Natural killer cell (primary cell): ENCODE measurements at regions not wholly inside any gene's neighbourhood (a gene's known extent, or its start where the extent isn't known, plus 50 kb on each side); places are given as distances from the start of the nearest gene placed in this dataset.

Experiments
- ATAC-seq, 3 donors: fragments of 150-1000 bp in 2 of 3; fragments of 200-7000 bp in 1 of 3; cut with Tn5 transposase; 1 replicate in 1 of 3; 2 replicates in 2 of 3; pipeline ENCODE4 v1.10.0; 2021; ENCODE audit warnings: mild to moderate bottlenecking in 2 of 3, moderate library complexity in 2 of 3
- DNase-seq, 2 donors: peaks; one replicate each; pipeline versions ENCODE4 v3.0.0 to v3.0.0-alpha.2; 2013 to 2021; ENCODE audit warnings: mixed read lengths in 1 of 2
- H3K27ac ChIP-seq: one replicate; pipeline ENCODE4 v1.5.1; 2013; ENCODE audit warnings: mild to moderate bottlenecking, low read length
- H3K27me3 ChIP-seq: one replicate; pipeline ENCODE4 v1.6.1; 2013; ENCODE audit warnings: low read length; ENCODE audit not compliant: control insufficient read depth, insufficient read depth
- H3K36me3 ChIP-seq: one replicate; pipeline ENCODE4 v1.6.1; 2013; ENCODE audit warnings: low read length; ENCODE audit not compliant: control insufficient read depth, insufficient read depth
- H3K4me1 ChIP-seq: one replicate; pipeline ENCODE4 v1.6.1; 2013; ENCODE audit warnings: low read length; ENCODE audit not compliant: control insufficient read depth, insufficient read depth
- H3K4me3 ChIP-seq: one replicate; pipeline ENCODE4 v1.5.1; 2013; ENCODE audit warnings: low read length
- H3K9me3 ChIP-seq: one replicate; pipeline ENCODE4 v1.6.1; 2013; ENCODE audit warnings: low read length; ENCODE audit not compliant: control insufficient read depth, insufficient read depth
- H3K27ac Mint-ChIP-seq, 2 donors: one replicate each; pipeline ENCODE4 v1.8.0; 2022; ENCODE audit warnings: mild to moderate bottlenecking in 2 of 2, mixed read lengths in 2 of 2, moderate library complexity in 1 of 2
- H3K27me3 Mint-ChIP-seq, 2 donors: one replicate each; pipeline ENCODE4 v1.8.0; 2022; ENCODE audit warnings: low read depth in 2 of 2, mixed read lengths in 2 of 2
- H3K36me3 Mint-ChIP-seq: one replicate; pipeline ENCODE4 v1.8.0; 2022; ENCODE audit warnings: mixed read lengths
- H3K4me1 Mint-ChIP-seq, 2 donors: one replicate each; pipeline ENCODE4 v1.8.0; 2022; ENCODE audit warnings: mixed read lengths in 2 of 2
- H3K4me3 Mint-ChIP-seq: one replicate; pipeline ENCODE4 v1.8.0; 2022; ENCODE audit warnings: mild to moderate bottlenecking, moderate library complexity, mixed read lengths
- H3K9me3 Mint-ChIP-seq, 2 donors: one replicate each; pipeline ENCODE4 v1.8.0; 2022; ENCODE audit warnings: mixed read lengths in 2 of 2
- CTCF ChIP-seq: fragments of 200-600 bp; IDR thresholded peaks from one replicate; pipeline ENCODE4 v1.8.0; 2022; ENCODE audit warnings: antibody characterized with exemption
- WGBS: methylation state at CpG from one replicate; pipeline ENCODE4 v1.1.7; 2013; ENCODE audit warnings: missing lambda C conversion rate; ENCODE audit not compliant: insufficient coverage; 5-methylcytosine and 5-hydroxymethylcytosine counted together
- intact Hi-C: fragments of 100-400 bp; cut with micrococcal nuclease; formaldehyde crosslinking; loops from one replicate; pipeline ENCODE4 v1.14.2; 2022

- peaks cover 7 to 12% of the 10 kb centered on the region in 2 donors for H3K9me3 Mint-ChIP-seq
- no peak for ATAC-seq
- no peak overlapping the region for H3K27ac Mint-ChIP-seq
- no peaks in the 10 kb centered on the region for H3K4me1 ChIP-seq
- H3K4me3 ChIP-seq, result no peak overlapping the region
- DNase-seq, result no peak
- H3K4me3 Mint-ChIP-seq, result no peak overlapping the region
- WGBS, result 0% methylated on average over 1 of the region's 3 CpGs
- no peaks in the 10 kb centered on the region for H3K4me1 Mint-ChIP-seq
- intact Hi-C loops, result no loop called here
- H3K9me3 ChIP-seq, result peaks cover 4% of the 10 kb centered on the region
- no peaks in the 10 kb centered on the region for H3K36me3 Mint-ChIP-seq
- H3K27me3 Mint-ChIP-seq, result no peaks in the 10 kb centered on the region
- H3K27me3 ChIP-seq, result no peaks in the 10 kb centered on the region
- no peaks in the 10 kb centered on the region for H3K36me3 ChIP-seq
- no peak for TF ChIP-seq CTCF
- no peak overlapping the region for H3K27ac ChIP-seq
Observed at GRCh38 chr12:71236133-71236660, 78.4 kb upstream of the TSPAN8 start.

GRCh38 chr12:71233083-71233482, 75.3 kb upstream of the TSPAN8 start:
- H3K27me3 ChIP-seq, result no peaks in the 10 kb centered on the region
- no peaks in the 10 kb centered on the region for H3K4me1 ChIP-seq
- no peaks in the 10 kb centered on the region for H3K36me3 ChIP-seq
- H3K27ac ChIP-seq, result no peak overlapping the region
- Mint-ChIP-seq H3K9me3 (peaks cover 11% of the 10 kb centered on the region in 2 donors), H3K4me3 (no peak overlapping the region), H3K27ac (no peak overlapping the region), H3K36me3 (no peaks in the 10 kb centered on the region), H3K27me3 (no peaks in the 10 kb centered on the region), H3K4me1 (no peaks in the 10 kb centered on the region)
- ATAC-seq, result no peak
- H3K4me3 ChIP-seq, result no peak overlapping the region
- DNase-seq, result no peak
- no peak for TF ChIP-seq CTCF
- intact Hi-C loops, result no loop called here
- no CpG with 5 or more reads among the region's 2 CpGs for WGBS
- H3K9me3 ChIP-seq, result peaks cover 4% of the 10 kb centered on the region

GRCh38 chr12:71230542-71230941, 72.7 kb upstream of the TSPAN8 start:
- no peaks in the 10 kb centered on the region for H3K27me3 ChIP-seq
- ATAC-seq (no peak), DNase-seq (no peak)
- TF ChIP-seq CTCF, result no peak
- H3K27ac Mint-ChIP-seq, result no peak overlapping the region
- no peak overlapping the region for H3K27ac ChIP-seq
- no peaks in the 10 kb centered on the region for H3K27me3 Mint-ChIP-seq
- intact Hi-C loops, result no loop called here
- no peaks in the 10 kb centered on the region for H3K4me1 Mint-ChIP-seq
- peaks cover 10 to 12% of the 10 kb centered on the region in 2 donors for H3K9me3 Mint-ChIP-seq
- no peaks in the 10 kb centered on the region for H3K36me3 Mint-ChIP-seq
- H3K36me3 ChIP-seq, result no peaks in the 10 kb centered on the region
- no peak overlapping the region for H3K4me3 ChIP-seq
- no peak overlapping the region for H3K4me3 Mint-ChIP-seq
- no peaks in the 10 kb centered on the region for H3K4me1 ChIP-seq
- H3K9me3 ChIP-seq, result peaks cover 7% of the 10 kb centered on the region

GRCh38 chr12:71223139-71223538, 65.3 kb upstream of the TSPAN8 start:
- DNase-seq (no peak), ATAC-seq (no peak)
- intact Hi-C loops, result no loop called here
- H3K36me3 Mint-ChIP-seq, result no peaks in the 10 kb centered on the region
- no peak overlapping the region for H3K4me3 Mint-ChIP-seq
- no peak overlapping the region for H3K4me3 ChIP-seq
- no peaks in the 10 kb centered on the region for H3K4me1 ChIP-seq
- H3K4me1 Mint-ChIP-seq, result no peaks in the 10 kb centered on the region
- peaks cover 3% of the 10 kb centered on the region for H3K9me3 ChIP-seq
- H3K27ac Mint-ChIP-seq, result no peak overlapping the region
- H3K9me3 Mint-ChIP-seq, result peaks cover 6 to 9% of the 10 kb centered on the region in 2 donors
- H3K27me3 ChIP-seq, result no peaks in the 10 kb centered on the region
- no peak overlapping the region for H3K27ac ChIP-seq
- no peaks in the 10 kb centered on the region for H3K36me3 ChIP-seq
- no peaks in the 10 kb centered on the region for H3K27me3 Mint-ChIP-seq
- TF ChIP-seq CTCF, result no peak
